Prostate gland (tissue), 2 donors: ENCODE measurements at regions not wholly inside any gene's neighbourhood (a gene's known extent, or its start where the extent isn't known, plus 50 kb on each side); places are given as distances from the start of the nearest gene placed in this dataset.

Source experiments
- POLR2A ChIP-seq: fragments of 450-650 bp; IDR thresholded peaks from one replicate; pipeline ENCODE4 v1.6.1; 2016; ENCODE audit warnings: antibody characterized with exemption, mild to moderate bottlenecking
- POLR2AphosphoS5 ChIP-seq: sonication (generic); formaldehyde crosslinking; IDR thresholded peaks from one replicate; pipeline ENCODE4 v1.6.1; 2017; ENCODE audit warnings: antibody characterized with exemption
- TF ChIP-seq, protein P1 (sequence below), 4 experiments: fragments of 200-600 bp in 2 of 4; fragments of 450-650 bp in 2 of 4; sonication (generic) in 2 of 4; IDR thresholded peaks; 1 replicate in 3 of 4; 2 replicates in 1 of 4; pipeline ENCODE4 v1.5.1; 2016 to 2019; ENCODE audit warnings: antibody characterized with exemption in 4 of 4, mild to moderate bottlenecking in 2 of 4, moderate library complexity in 2 of 4

DNA sequence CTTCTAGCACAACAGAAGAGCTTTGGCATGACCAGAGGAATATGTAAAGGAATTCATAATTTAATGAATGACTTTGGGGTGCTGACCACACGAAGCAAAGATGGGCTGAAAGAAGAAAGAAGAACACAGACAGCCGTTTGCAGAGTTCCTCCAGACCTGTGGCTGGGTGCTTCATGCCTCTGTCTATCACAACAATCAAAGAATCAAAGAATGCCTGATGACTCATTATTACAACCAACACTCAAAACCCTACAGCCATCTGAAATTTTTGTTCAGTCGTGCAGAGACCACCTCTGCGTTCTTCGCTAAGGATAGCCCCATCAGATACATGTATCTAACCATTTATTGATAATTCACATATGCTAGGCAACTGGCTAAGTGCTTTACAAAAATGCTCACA lies 129.0 kb upstream of the PRICKLE2 start:
- no peak for TF ChIP-seq POLR2A
- TF ChIP-seq, protein P1, sequence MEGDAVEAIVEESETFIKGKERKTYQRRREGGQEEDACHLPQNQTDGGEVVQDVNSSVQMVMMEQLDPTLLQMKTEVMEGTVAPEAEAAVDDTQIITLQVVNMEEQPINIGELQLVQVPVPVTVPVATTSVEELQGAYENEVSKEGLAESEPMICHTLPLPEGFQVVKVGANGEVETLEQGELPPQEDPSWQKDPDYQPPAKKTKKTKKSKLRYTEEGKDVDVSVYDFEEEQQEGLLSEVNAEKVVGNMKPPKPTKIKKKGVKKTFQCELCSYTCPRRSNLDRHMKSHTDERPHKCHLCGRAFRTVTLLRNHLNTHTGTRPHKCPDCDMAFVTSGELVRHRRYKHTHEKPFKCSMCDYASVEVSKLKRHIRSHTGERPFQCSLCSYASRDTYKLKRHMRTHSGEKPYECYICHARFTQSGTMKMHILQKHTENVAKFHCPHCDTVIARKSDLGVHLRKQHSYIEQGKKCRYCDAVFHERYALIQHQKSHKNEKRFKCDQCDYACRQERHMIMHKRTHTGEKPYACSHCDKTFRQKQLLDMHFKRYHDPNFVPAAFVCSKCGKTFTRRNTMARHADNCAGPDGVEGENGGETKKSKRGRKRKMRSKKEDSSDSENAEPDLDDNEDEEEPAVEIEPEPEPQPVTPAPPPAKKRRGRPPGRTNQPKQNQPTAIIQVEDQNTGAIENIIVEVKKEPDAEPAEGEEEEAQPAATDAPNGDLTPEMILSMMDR (IDR thresholded peaks at IDR 0.05), result no peak
- TF ChIP-seq POLR2AphosphoS5, result no peak
